Activated CD4-positive, alpha-beta memory T cell treated with anti-CD3 and anti-CD28 coated beads, Interleukin-2, amount 10 ng/mL, durations not matched to agents 7 days and 5 days (primary cell): ENCODE measurements at regions not wholly inside any gene's neighbourhood (a gene's known extent, or its start where the extent isn't known, plus 50 kb on each side); places are given as distances from the start of the nearest gene placed in this dataset.
"Not testable (repeated sequence)": the region's sequence is repeated elsewhere in the genome, so short reads cannot be mapped to it uniquely, and the experiment has no call there.

ENCODE experiments used
- CTCF ChIA-PET: fragments of 350-600 bp; sonication (Branson Sonifier 250); formaldehyde crosslinking; loops from one replicate; lab custom pipeline; 2021; ENCODE audit warnings: antibody characterized with exemption, inconsistent platforms; lab: Charles Lee
- POLR2A ChIA-PET: fragments of 350-600 bp; sonication (Branson Sonifier 250); formaldehyde crosslinking; loops from one replicate; lab custom pipeline; 2021; ENCODE audit warnings: antibody characterized with exemption; lab: Charles Lee
- DNase-seq: peaks from one replicate; pipeline ENCODE4 v3.0.0-alpha.2; 2020
- H3K27ac Mint-ChIP-seq: one replicate; pipeline ENCODE4 v1.8.0; 2021; ENCODE audit warnings: mild to moderate bottlenecking, mixed read lengths
- H3K27me3 Mint-ChIP-seq: one replicate; pipeline ENCODE4 v1.8.0; 2021; ENCODE audit warnings: mixed read lengths
- H3K36me3 Mint-ChIP-seq: one replicate; pipeline ENCODE4 v1.8.0; 2021; ENCODE audit warnings: low read depth, mixed read lengths
- H3K4me1 Mint-ChIP-seq: one replicate; pipeline ENCODE4 v1.8.0; 2021; ENCODE audit warnings: mixed read lengths
- H3K4me3 Mint-ChIP-seq: one replicate; pipeline ENCODE4 v1.8.0; 2021; ENCODE audit warnings: mild to moderate bottlenecking, mixed read lengths
- H3K9me3 Mint-ChIP-seq: one replicate; pipeline ENCODE4 v1.8.0; 2021; ENCODE audit warnings: mixed read lengths

GRCh38 chrX:46186811-46187106 lies 358.5 kb downstream of the ZNF674 start:
- H3K27me3 Mint-ChIP-seq, H3K9me3 Mint-ChIP-seq, H3K27ac Mint-ChIP-seq, H3K36me3 Mint-ChIP-seq, CTCF ChIA-PET, POLR2A ChIA-PET, H3K4me3 Mint-ChIP-seq, DNase-seq, H3K4me1 Mint-ChIP-seq: not testable (repeated sequence)

GRCh38 chrX:46185923-46186810 lies 359.1 kb downstream of the ZNF674 start:
- ChIA-PET CTCF (no interaction called here), POLR2A (no interaction called here)
- Mint-ChIP-seq H3K36me3 (no peaks in the 10 kb centered on the region), H3K27me3 (no peaks in the 10 kb centered on the region), H3K9me3 (no peaks in the 10 kb centered on the region), H3K4me1 (no peaks in the 10 kb centered on the region), H3K27ac (no peak overlapping the region), H3K4me3 (no peak overlapping the region)
- no peak for DNase-seq

- Mint-ChIP-seq H3K4me3 (no peak overlapping the region), H3K9me3 (no peaks in the 10 kb centered on the region)
- CTCF ChIA-PET: no interaction called here
These were observed 360.5 kb downstream of the ZNF674 start for GRCh38 chrX:46184749-46185148.

GRCh38 chrX:46180258-46180687 lies 364.9 kb downstream of the ZNF674 start:
- ChIA-PET POLR2A (no interaction called here), CTCF (no interaction called here)
- Mint-ChIP-seq H3K27me3 (peaks cover 2% of the 10 kb centered on the region), H3K36me3 (no peaks in the 10 kb centered on the region), H3K4me1 (peaks cover 6% of the 10 kb centered on the region), H3K9me3 (no peaks in the 10 kb centered on the region), H3K27ac (no peak overlapping the region), H3K4me3 (no peak overlapping the region)
- DNase-seq: peak; percentile 16

More at GRCh38 chrX:46184749-46185148, 360.5 kb downstream of the ZNF674 start:
- no peak for DNase-seq
- POLR2A ChIA-PET: no interaction called here
- no peak overlapping the region for H3K27ac Mint-ChIP-seq
- peaks cover 5% of the 10 kb centered on the region for H3K4me1 Mint-ChIP-seq
- H3K27me3 Mint-ChIP-seq: no peaks in the 10 kb centered on the region
- H3K36me3 Mint-ChIP-seq: no peaks in the 10 kb centered on the region

GRCh38 chrX:46179748-46180147 lies 365.5 kb downstream of the ZNF674 start:
- no peak for DNase-seq
- ChIA-PET POLR2A (no interaction called here), CTCF (no interaction called here)
- Mint-ChIP-seq H3K4me1 (peaks cover 6% of the 10 kb centered on the region), H3K27ac (no peak overlapping the region), H3K9me3 (no peaks in the 10 kb centered on the region), H3K27me3 (peaks cover 2% of the 10 kb centered on the region), H3K36me3 (no peaks in the 10 kb centered on the region), H3K4me3 (no peak overlapping the region)

- H3K27me3 Mint-ChIP-seq: peaks cover 2% of the 10 kb centered on the region
- no peak overlapping the region for H3K4me3 Mint-ChIP-seq
- CTCF ChIA-PET: no interaction called here
- H3K36me3 Mint-ChIP-seq: no peaks in the 10 kb centered on the region
- peaks cover 6% of the 10 kb centered on the region for H3K4me1 Mint-ChIP-seq
- DNase-seq: no peak
- H3K9me3 Mint-ChIP-seq: no peaks in the 10 kb centered on the region
- POLR2A ChIA-PET: no interaction called here
- no peak overlapping the region for H3K27ac Mint-ChIP-seq
These were observed 366.5 kb downstream of the ZNF674 start for GRCh38 chrX:46178763-46179162.

- Mint-ChIP-seq H3K36me3 (no peaks in the 10 kb centered on the region), H3K9me3 (no peaks in the 10 kb centered on the region), H3K4me3 (no peak overlapping the region), H3K27me3 (peaks cover 2% of the 10 kb centered on the region), H3K4me1 (no peaks in the 10 kb centered on the region), H3K27ac (no peak overlapping the region)
- ChIA-PET CTCF (no interaction called here), POLR2A (no interaction called here)
- no peak for DNase-seq
These were observed 372.1 kb downstream of the ZNF674 start for GRCh38 chrX:46173159-46173558.

- H3K4me3 Mint-ChIP-seq, H3K27me3 Mint-ChIP-seq, H3K27ac Mint-ChIP-seq, CTCF ChIA-PET, H3K9me3 Mint-ChIP-seq, POLR2A ChIA-PET, H3K4me1 Mint-ChIP-seq, DNase-seq, H3K36me3 Mint-ChIP-seq: not testable (repeated sequence)
These were observed 373.8 kb downstream of the ZNF674 start for GRCh38 chrX:46171457-46171856.

- H3K4me1 Mint-ChIP-seq: no peaks in the 10 kb centered on the region
- ChIA-PET CTCF (no interaction called here), POLR2A (no interaction called here)
- H3K27ac Mint-ChIP-seq: no peak overlapping the region
- H3K4me3 Mint-ChIP-seq: no peak overlapping the region
- no peaks in the 10 kb centered on the region for H3K9me3 Mint-ChIP-seq
- H3K36me3 Mint-ChIP-seq: no peaks in the 10 kb centered on the region
- DNase-seq: no peak
- H3K27me3 Mint-ChIP-seq: no peaks in the 10 kb centered on the region
These were observed 375.4 kb downstream of the ZNF674 start for GRCh38 chrX:46169808-46170207.

- ChIA-PET POLR2A (no interaction called here), CTCF (no interaction called here)
- no peaks in the 10 kb centered on the region for H3K36me3 Mint-ChIP-seq
- no peaks in the 10 kb centered on the region for H3K4me1 Mint-ChIP-seq
- H3K27me3 Mint-ChIP-seq: no peaks in the 10 kb centered on the region
- H3K27ac Mint-ChIP-seq: no peak overlapping the region
- DNase-seq: no peak
- no peak overlapping the region for H3K4me3 Mint-ChIP-seq
- no peaks in the 10 kb centered on the region for H3K9me3 Mint-ChIP-seq
These were observed 377.0 kb downstream of the ZNF674 start for GRCh38 chrX:46168254-46168653.

- Mint-ChIP-seq H3K36me3 (no peaks in the 10 kb centered on the region), H3K4me1 (no peaks in the 10 kb centered on the region), H3K27me3 (no peaks in the 10 kb centered on the region), H3K4me3 (no peak overlapping the region), H3K9me3 (no peaks in the 10 kb centered on the region), H3K27ac (no peak overlapping the region)
- no peak for DNase-seq
- CTCF ChIA-PET: no interaction called here
- POLR2A ChIA-PET: no interaction called here
These were observed 379.4 kb downstream of the ZNF674 start for GRCh38 chrX:46165866-46166265.

- Mint-ChIP-seq H3K9me3 (no peaks in the 10 kb centered on the region), H3K4me1 (no peaks in the 10 kb centered on the region), H3K36me3 (no peaks in the 10 kb centered on the region), H3K27me3 (no peaks in the 10 kb centered on the region), H3K27ac (no peak overlapping the region), H3K4me3 (no peak overlapping the region)
- ChIA-PET CTCF (interaction anchor here (0.6 kb wide), 1 partner anchor 1063 kb away, joined by 3 read pairs; no protein-coding TSS in a partner anchor), POLR2A (no interaction called here)
- DNase-seq: no peak
These were observed 379.8 kb downstream of the ZNF674 start for GRCh38 chrX:46165411-46165810.

GRCh38 chrX:46152756-46153155 lies 392.5 kb downstream of the ZNF674 start:
- Mint-ChIP-seq H3K36me3 (no peaks in the 10 kb centered on the region), H3K4me1 (no peaks in the 10 kb centered on the region), H3K9me3 (no peaks in the 10 kb centered on the region), H3K27ac (no peak overlapping the region), H3K27me3 (no peaks in the 10 kb centered on the region), H3K4me3 (no peak overlapping the region)
- no peak for DNase-seq
- CTCF ChIA-PET: no interaction called here
- POLR2A ChIA-PET: no interaction called here

- POLR2A ChIA-PET, H3K9me3 Mint-ChIP-seq, H3K4me3 Mint-ChIP-seq, DNase-seq, H3K4me1 Mint-ChIP-seq, H3K36me3 Mint-ChIP-seq, CTCF ChIA-PET, H3K27ac Mint-ChIP-seq, H3K27me3 Mint-ChIP-seq: not testable (repeated sequence)
These were observed 393.9 kb downstream of the ZNF674 start for GRCh38 chrX:46151332-46151731.
